HG03159 (cell line): ENCODE measurements at regions not wholly inside any gene's neighbourhood (a gene's known extent, or its start where the extent isn't known, plus 50 kb on each side); places are given as distances from the start of the nearest gene placed in this dataset.

Experiments
- ATAC-seq: cut with Tn5 transposase; IDR thresholded peaks from one replicate; pipeline ENCODE4 v1.9.1; 2021; ENCODE audit warnings: mild to moderate bottlenecking, moderate library complexity; ENCODE audit not compliant: unreplicated experiment

- ATAC-seq = no peak
Observed at GRCh38 chr1:188359315-188359714, 1530.6 kb downstream of the PLA2G4A start.

- ATAC-seq = no peak
Observed at GRCh38 chr1:188363943-188364342, 1535.2 kb downstream of the PLA2G4A start.

- ATAC-seq = no peak
Observed at GRCh38 chr1:188364927-188365449, 1536.2 kb downstream of the PLA2G4A start.

- no peak for ATAC-seq
Observed at GRCh38 chr1:188365874-188366273, 1537.1 kb downstream of the PLA2G4A start.

GRCh38 chr1:188367661-188368060 lies 1538.9 kb downstream of the PLA2G4A start:
- ATAC-seq = no peak

DNA sequence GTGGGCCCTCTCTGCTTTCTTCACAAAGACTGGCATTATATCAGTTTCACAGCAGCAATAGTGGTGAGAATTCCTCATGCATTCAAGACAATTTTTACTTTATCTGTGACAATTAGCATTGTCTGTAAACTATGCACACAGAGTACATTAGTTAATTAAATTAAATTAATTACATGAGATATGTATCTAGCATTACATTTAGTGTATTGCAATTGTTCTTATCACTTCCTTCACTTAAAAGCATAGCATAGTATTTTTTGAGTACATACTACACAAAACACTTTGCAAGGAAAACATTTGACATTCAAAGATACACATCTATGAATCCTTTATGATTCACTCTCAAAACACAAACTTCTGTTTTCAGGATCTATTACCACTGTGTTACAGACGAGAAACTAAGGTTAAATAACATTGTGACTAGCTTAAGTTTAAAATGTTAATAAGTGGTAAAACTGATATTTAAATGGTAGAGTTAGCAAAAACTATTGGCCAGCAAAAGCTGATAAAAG lies 1542.6 kb downstream of the PLA2G4A start:
- no peak for ATAC-seq

GRCh38 chr1:188372821-188373220 lies 1544.1 kb downstream of the PLA2G4A start:
- ATAC-seq = no peak

DNA sequence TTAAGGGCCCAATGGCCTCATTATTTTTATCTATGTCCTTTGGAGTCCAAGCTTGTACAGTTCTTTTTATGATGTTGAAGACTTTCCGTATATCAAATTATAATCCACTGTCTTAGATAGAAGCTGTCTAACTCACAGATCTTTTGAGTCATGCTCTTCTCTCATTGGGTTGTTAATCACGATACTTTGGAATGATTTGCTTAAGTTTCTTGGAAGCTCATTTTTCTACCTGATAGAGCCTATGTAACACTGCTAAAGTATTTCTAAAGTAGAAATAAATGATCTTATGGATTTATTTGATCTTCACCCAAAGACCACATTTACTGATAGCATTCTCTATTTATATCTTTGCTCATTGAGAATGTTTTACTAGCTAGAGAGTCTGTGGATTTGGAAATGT lies 1554.1 kb downstream of the PLA2G4A start:
- ATAC-seq = no peak

- ATAC-seq = no peak
Observed at GRCh38 chr1:188386161-188386560, 1557.4 kb downstream of the PLA2G4A start.

DNA sequence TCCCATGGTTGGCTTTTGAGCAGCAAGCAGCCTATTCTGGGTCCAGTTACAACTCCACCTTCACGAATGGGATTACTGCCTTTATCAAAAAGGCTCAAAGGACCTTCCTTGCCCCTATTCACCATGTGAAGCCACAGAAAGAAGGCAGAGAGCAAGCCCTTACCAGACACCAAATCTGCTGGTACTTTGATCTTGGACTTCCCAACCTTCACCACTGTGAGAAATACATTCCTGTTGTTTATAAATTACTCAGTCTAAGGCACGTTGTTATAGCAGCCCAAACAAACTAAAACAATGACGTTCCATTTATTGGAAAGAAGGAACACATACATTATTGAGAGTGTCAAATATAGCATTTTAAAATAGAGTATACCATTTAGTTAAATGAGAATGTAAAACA lies 1557.9 kb downstream of the PLA2G4A start:
- no peak for ATAC-seq

GRCh38 chr1:188394677-188395076 lies 1565.9 kb downstream of the PLA2G4A start:
- ATAC-seq = no peak

- no peak for ATAC-seq
Observed at GRCh38 chr1:188397521-188397920, 1568.8 kb downstream of the PLA2G4A start.

GRCh38 chr1:188402986-188403385 lies 1574.2 kb downstream of the PLA2G4A start:
- ATAC-seq = no peak

DNA sequence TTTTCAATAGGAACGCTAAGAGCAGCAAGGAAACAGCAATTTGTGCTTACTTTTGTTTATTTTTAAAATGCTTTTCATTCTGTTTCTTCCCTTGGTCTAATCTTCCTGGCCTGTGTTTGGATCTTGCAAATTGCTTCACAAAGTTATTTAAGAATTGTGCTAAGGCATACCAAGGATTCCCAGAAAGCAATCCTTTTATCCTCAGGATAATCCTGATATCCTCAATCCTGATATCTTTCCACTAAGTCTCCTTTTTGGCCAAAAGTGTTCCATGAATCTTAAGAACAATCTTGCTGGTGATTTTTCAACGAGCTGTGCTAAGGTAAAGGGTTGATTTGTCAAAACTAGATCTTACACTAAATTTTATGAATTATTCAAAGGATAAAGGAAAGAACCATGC lies 1577.9 kb downstream of the PLA2G4A start:
- no peak for ATAC-seq

- no peak for ATAC-seq
Observed at GRCh38 chr1:188420177-188420576, 1591.4 kb downstream of the PLA2G4A start.

- no peak for ATAC-seq
Observed at GRCh38 chr1:188423073-188423472, 1594.3 kb downstream of the PLA2G4A start.

DNA sequence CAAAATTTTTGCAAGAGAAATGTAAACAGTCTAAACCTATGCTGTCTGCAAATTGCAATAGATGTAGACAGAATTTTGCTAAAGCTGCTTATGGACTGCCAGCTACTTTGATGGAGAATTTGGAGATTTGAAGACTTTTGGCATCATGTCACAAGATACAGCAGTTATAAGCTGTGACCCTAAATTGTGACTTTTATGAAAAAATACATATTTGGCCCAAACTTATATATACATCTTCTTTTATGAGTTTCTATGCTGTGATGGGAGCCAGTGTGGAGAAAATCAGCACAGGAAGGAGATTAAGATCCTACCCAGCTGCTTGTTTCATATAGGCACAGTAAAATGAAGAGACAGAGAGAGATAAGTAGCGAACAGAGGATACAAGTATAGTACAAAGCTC lies 1595.4 kb downstream of the PLA2G4A start:
- ATAC-seq = no peak

- no peak for ATAC-seq
Observed at GRCh38 chr1:188425687-188426086, 1596.9 kb downstream of the PLA2G4A start.

DNA sequence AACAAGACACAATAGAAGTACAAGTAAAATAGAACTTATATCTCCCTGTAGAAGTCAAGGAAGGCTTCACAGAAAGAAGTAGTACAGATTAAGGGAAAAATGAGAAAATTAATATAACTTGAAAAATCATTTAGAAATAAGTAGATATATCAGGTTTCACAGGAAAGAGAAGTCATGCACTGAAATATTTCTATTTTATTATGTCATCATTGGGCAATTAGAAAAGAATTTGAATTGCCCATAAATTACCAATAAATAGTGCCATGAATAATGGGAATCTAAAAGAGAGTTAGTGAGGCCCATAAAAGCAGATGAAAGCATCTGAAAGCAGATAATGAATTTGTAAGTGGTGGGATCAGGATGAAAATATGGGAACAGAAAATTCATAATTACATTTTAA lies 1597.8 kb downstream of the PLA2G4A start:
- no peak for ATAC-seq

- ATAC-seq = no peak
Observed at GRCh38 chr1:188427642-188428041, 1598.9 kb downstream of the PLA2G4A start.

DNA sequence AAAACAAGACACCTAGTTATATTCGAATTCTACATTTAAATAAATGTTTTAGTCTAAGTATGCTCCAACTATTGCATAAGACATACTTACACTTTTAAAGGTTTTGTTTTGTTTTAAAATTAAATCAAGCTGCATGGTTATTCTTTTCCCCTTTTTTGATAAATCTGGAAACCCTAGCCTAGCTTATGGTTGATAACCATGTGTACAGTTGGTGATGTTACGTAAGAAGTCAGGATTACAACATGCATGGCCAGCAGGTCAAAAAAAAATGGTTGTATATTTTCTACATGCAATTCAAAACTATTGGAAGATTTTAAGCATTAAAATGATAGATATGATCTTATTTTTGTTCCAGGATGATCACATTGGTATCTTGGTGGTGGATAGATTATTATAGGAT lies 1600.6 kb downstream of the PLA2G4A start:
- no peak for ATAC-seq

GRCh38 chr1:188432427-188432826 lies 1603.7 kb downstream of the PLA2G4A start:
- ATAC-seq = no peak

- no peak for ATAC-seq
Observed at GRCh38 chr1:188433425-188433824, 1604.7 kb downstream of the PLA2G4A start.
